ENCODE measurements at regions not wholly inside any gene's neighbourhood (a gene's known extent, or its start where the extent isn't known, plus 50 kb on each side); places are given as distances from the start of the nearest gene placed in this dataset.
"Not testable (repeated sequence)": the region's sequence is repeated elsewhere in the genome, so short reads cannot be mapped to it uniquely, and the experiment has no call there.

GRCh38 chr12:73817161-73817560 is 720.5 kb upstream of the ATXN7L3B start:
- no peaks in the 10 kb centered on the region; the same call in 1 of the 2 replicates for H3K36me3 ChIP-seq (ENCODE audit: insufficient read depth, low read length)
- no peaks in the 10 kb centered on the region; the same call in 1 of the 2 replicates for H3K4me1 ChIP-seq (ENCODE audit: insufficient read depth, low read length)
- no peaks in the 10 kb centered on the region; the same call in none of the 2 replicates for H3K9me3 ChIP-seq (ENCODE audit: control insufficient read depth, insufficient read depth, low read length)

GRCh38 chr12:73833746-73834145 is 703.9 kb upstream of the ATXN7L3B start:
- Histone ChIP-seq H3K9me3 (ENCODE audit: control insufficient read depth, insufficient read depth, low read length) (no peaks in the 10 kb centered on the region), H3K4me1 (ENCODE audit: insufficient read depth, low read length) (no peaks in the 10 kb centered on the region), H3K36me3 (ENCODE audit: insufficient read depth, low read length) (no peaks in the 10 kb centered on the region; the same call in 1 of the 2 replicates), H3K9ac (ENCODE audit: low read depth, low read length) (no peak overlapping the region)

More at GRCh38 chr12:73817161-73817560, 720.5 kb upstream of the ATXN7L3B start:
- H3K9ac ChIP-seq (ENCODE audit: low read depth, low read length), result no peak overlapping the region

- Histone ChIP-seq H3K36me3 (ENCODE audit: insufficient read depth, low read length) (no peaks in the 10 kb centered on the region), H3K4me1 (ENCODE audit: insufficient read depth, low read length) (no peaks in the 10 kb centered on the region), H3K9me3 (ENCODE audit: control insufficient read depth, insufficient read depth, low read length) (no peaks in the 10 kb centered on the region), H3K9ac (ENCODE audit: low read depth, low read length) (no peak overlapping the region)
These were observed 695.7 kb upstream of the ATXN7L3B start for GRCh38 chr12:73841963-73842362.

GRCh38 chr12:73863546-73863945 is 674.1 kb upstream of the ATXN7L3B start:
- no peaks in the 10 kb centered on the region for H3K36me3 ChIP-seq (ENCODE audit: insufficient read depth, low read length)
- H3K9me3 ChIP-seq (ENCODE audit: control insufficient read depth, insufficient read depth, low read length), result no peaks in the 10 kb centered on the region
- H3K9ac ChIP-seq (ENCODE audit: low read depth, low read length), result no peak overlapping the region
- no peaks in the 10 kb centered on the region for H3K4me1 ChIP-seq (ENCODE audit: insufficient read depth, low read length)

GRCh38 chr12:73867147-73867546 is 670.5 kb upstream of the ATXN7L3B start:
- Histone ChIP-seq H3K36me3 (ENCODE audit: insufficient read depth, low read length) (no peaks in the 10 kb centered on the region), H3K9ac (ENCODE audit: low read depth, low read length) (no peak overlapping the region), H3K4me1 (ENCODE audit: insufficient read depth, low read length) (no peaks in the 10 kb centered on the region), H3K9me3 (ENCODE audit: control insufficient read depth, insufficient read depth, low read length) (no peaks in the 10 kb centered on the region)

GRCh38 chr12:73877291-73877690 is 660.3 kb upstream of the ATXN7L3B start:
- not testable (repeated sequence) for H3K4me1 ChIP-seq (ENCODE audit: insufficient read depth, low read length); H3K9ac ChIP-seq (ENCODE audit: low read depth, low read length); H3K36me3 ChIP-seq (ENCODE audit: insufficient read depth, low read length); H3K9me3 ChIP-seq (ENCODE audit: control insufficient read depth, insufficient read depth, low read length)

GRCh38 chr12:73892201-73892600 is 645.4 kb upstream of the ATXN7L3B start:
- no peak overlapping the region for H3K9ac ChIP-seq (ENCODE audit: low read depth, low read length)
- no peaks in the 10 kb centered on the region for H3K9me3 ChIP-seq (ENCODE audit: control insufficient read depth, insufficient read depth, low read length)
- no peaks in the 10 kb centered on the region for H3K36me3 ChIP-seq (ENCODE audit: insufficient read depth, low read length)
- no peaks in the 10 kb centered on the region for H3K4me1 ChIP-seq (ENCODE audit: insufficient read depth, low read length)

GRCh38 chr12:73898645-73899044 is 639.0 kb upstream of the ATXN7L3B start:
- Histone ChIP-seq H3K9ac (ENCODE audit: low read depth, low read length) (no peak overlapping the region), H3K36me3 (ENCODE audit: insufficient read depth, low read length) (no peaks in the 10 kb centered on the region), H3K9me3 (ENCODE audit: control insufficient read depth, insufficient read depth, low read length) (no peaks in the 10 kb centered on the region), H3K4me1 (ENCODE audit: insufficient read depth, low read length) (no peaks in the 10 kb centered on the region)

GRCh38 chr12:73902260-73902659 is 635.4 kb upstream of the ATXN7L3B start:
- Histone ChIP-seq H3K36me3 (ENCODE audit: insufficient read depth, low read length) (no peaks in the 10 kb centered on the region), H3K4me1 (ENCODE audit: insufficient read depth, low read length) (no peaks in the 10 kb centered on the region), H3K9ac (ENCODE audit: low read depth, low read length) (no peak overlapping the region), H3K9me3 (ENCODE audit: control insufficient read depth, insufficient read depth, low read length) (no peaks in the 10 kb centered on the region)

GRCh38 chr12:73906757-73907156 is 630.9 kb upstream of the ATXN7L3B start:
- H3K9me3 ChIP-seq (ENCODE audit: control insufficient read depth, insufficient read depth, low read length), result no peaks in the 10 kb centered on the region
- no peak overlapping the region for H3K9ac ChIP-seq (ENCODE audit: low read depth, low read length)
- no peaks in the 10 kb centered on the region for H3K4me1 ChIP-seq (ENCODE audit: insufficient read depth, low read length)
- H3K36me3 ChIP-seq (ENCODE audit: insufficient read depth, low read length), result no peaks in the 10 kb centered on the region

- Histone ChIP-seq H3K4me1 (ENCODE audit: insufficient read depth, low read length) (no peaks in the 10 kb centered on the region), H3K36me3 (ENCODE audit: insufficient read depth, low read length) (no peaks in the 10 kb centered on the region), H3K9ac (ENCODE audit: low read depth, low read length) (no peak overlapping the region), H3K9me3 (ENCODE audit: control insufficient read depth, insufficient read depth, low read length) (no peaks in the 10 kb centered on the region)
These were observed 601.8 kb upstream of the ATXN7L3B start for GRCh38 chr12:73935817-73936216.

- no peaks in the 10 kb centered on the region for H3K36me3 ChIP-seq (ENCODE audit: insufficient read depth, low read length)
- H3K4me1 ChIP-seq (ENCODE audit: insufficient read depth, low read length), result peaks cover 1% of the 10 kb centered on the region; the same call in 1 of the 2 replicates
- no peak overlapping the region for H3K9ac ChIP-seq (ENCODE audit: low read depth, low read length)
- no peaks in the 10 kb centered on the region for H3K9me3 ChIP-seq (ENCODE audit: control insufficient read depth, insufficient read depth, low read length)
These were observed 590.2 kb upstream of the ATXN7L3B start for GRCh38 chr12:73947326-73948026.

- Histone ChIP-seq H3K4me1 (ENCODE audit: insufficient read depth, low read length) (peaks cover 3% of the 10 kb centered on the region; the same call in 1 of the 2 replicates), H3K36me3 (ENCODE audit: insufficient read depth, low read length) (no peaks in the 10 kb centered on the region), H3K9me3 (ENCODE audit: control insufficient read depth, insufficient read depth, low read length) (no peaks in the 10 kb centered on the region), H3K9ac (ENCODE audit: low read depth, low read length) (no peak overlapping the region)
These were observed 587.1 kb upstream of the ATXN7L3B start for GRCh38 chr12:73950507-73950906.

- no peak overlapping the region for H3K9ac ChIP-seq (ENCODE audit: low read depth, low read length)
- no peaks in the 10 kb centered on the region for H3K36me3 ChIP-seq (ENCODE audit: insufficient read depth, low read length)
- H3K4me1 ChIP-seq (ENCODE audit: insufficient read depth, low read length), result peaks cover 3% of the 10 kb centered on the region; the same call in 1 of the 2 replicates
- H3K9me3 ChIP-seq (ENCODE audit: control insufficient read depth, insufficient read depth, low read length), result no peaks in the 10 kb centered on the region
These were observed 585.5 kb upstream of the ATXN7L3B start for GRCh38 chr12:73951956-73952703.

GRCh38 chr12:73964641-73965040 is 573.0 kb upstream of the ATXN7L3B start:
- Histone ChIP-seq H3K4me1 (ENCODE audit: insufficient read depth, low read length) (no peaks in the 10 kb centered on the region), H3K9ac (ENCODE audit: low read depth, low read length) (no peak overlapping the region), H3K36me3 (ENCODE audit: insufficient read depth, low read length) (no peaks in the 10 kb centered on the region), H3K9me3 (ENCODE audit: control insufficient read depth, insufficient read depth, low read length) (no peaks in the 10 kb centered on the region)

All from ES-I3 (cell line).